GM21526 (cell line): ENCODE measurements at regions not wholly inside any gene's neighbourhood (a gene's known extent, or its start where the extent isn't known, plus 50 kb on each side); places are given as distances from the start of the nearest gene placed in this dataset.
"Not testable (repeated sequence)": the region's sequence is repeated elsewhere in the genome, so short reads cannot be mapped to it uniquely, and the experiment has no call there.

Experiments used
- ATAC-seq: cut with Tn5 transposase; IDR thresholded peaks from one replicate; pipeline ENCODE4 v1.9.1; 2021; ENCODE audit warnings: moderate library complexity; ENCODE audit not compliant: unreplicated experiment, low FRiP score

DNA sequence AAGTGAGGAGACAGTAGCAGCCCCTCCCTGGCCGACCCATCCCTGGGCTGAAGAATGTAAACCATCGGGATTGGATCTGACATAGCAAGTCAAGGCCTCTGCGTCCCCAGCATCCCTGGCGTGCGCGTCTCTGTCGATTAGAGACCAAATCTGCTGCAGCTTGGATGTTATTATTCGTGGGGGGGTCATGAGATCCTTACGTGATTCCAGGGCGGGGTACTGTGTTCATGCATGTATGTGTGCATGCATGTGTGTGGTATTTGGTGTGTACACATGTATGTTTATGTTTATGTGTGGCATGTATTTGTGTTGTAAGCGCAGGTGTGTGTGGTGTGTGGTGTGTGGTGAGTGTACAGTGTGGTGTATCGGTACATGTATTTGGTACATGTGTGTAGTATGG lies 741.8 kb upstream of the SALL3 start:
- ATAC-seq = no peak

- no peak for ATAC-seq
Measured at GRCh38 chr18:78238404-78239089, 741.1 kb upstream of the SALL3 start.

DNA sequence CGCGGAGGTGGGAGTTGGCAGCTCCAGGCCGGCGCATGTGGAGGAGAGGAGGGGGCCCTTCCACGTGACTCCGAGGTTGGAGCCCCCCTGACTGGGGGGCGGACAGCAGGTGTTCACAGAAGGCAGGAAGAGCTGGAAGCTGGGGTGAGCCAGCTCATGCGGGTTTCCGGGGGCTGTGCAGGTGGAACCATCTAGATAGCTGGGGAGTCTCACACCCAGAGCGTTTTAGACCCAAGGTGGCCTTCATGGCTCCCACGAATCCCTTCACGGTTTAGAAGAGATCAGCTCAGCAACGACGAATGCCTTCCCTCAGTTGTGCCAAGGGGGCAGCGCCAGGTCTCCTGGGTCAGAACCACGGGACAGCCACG lies 740.5 kb upstream of the SALL3 start:
- no peak for ATAC-seq

GRCh38 chr18:78240101-78240500 lies 739.5 kb upstream of the SALL3 start:
- no peak for ATAC-seq

- ATAC-seq = no peak
Measured at GRCh38 chr18:78240627-78241252, 738.9 kb upstream of the SALL3 start.

- no peak for ATAC-seq
Measured at GRCh38 chr18:78241535-78242253, 737.9 kb upstream of the SALL3 start.

GRCh38 chr18:78242254-78242643 lies 737.4 kb upstream of the SALL3 start:
- no peak for ATAC-seq

- no peak for ATAC-seq
Measured at GRCh38 chr18:78242806-78243205, 736.8 kb upstream of the SALL3 start.

DNA sequence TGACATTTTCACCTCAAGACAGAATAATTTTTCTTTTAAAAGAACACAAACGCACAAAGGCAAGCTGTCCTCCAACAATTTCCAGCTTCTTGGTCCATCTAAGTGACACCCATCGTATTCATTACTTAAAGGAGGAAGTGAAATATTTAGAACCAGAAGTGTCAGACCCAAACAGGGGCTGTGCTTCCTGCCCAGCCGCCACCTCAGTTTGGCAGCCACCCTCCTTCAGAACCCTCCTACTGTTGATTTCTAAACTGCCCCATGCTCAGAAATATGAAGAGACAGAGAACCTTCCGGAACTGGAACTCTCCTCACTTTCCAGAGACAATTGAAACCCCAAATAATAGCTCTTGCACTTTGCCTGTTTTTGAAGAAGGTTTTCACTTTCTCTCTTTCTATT lies 734.8 kb upstream of the SALL3 start:
- ATAC-seq = no peak

- ATAC-seq = no peak
Measured at GRCh38 chr18:78245451-78245850, 734.2 kb upstream of the SALL3 start.

- no peak for ATAC-seq
Measured at GRCh38 chr18:78246050-78246449, 733.6 kb upstream of the SALL3 start.

- no peak for ATAC-seq
Measured at GRCh38 chr18:78246588-78246987, 733.0 kb upstream of the SALL3 start.

- no peak for ATAC-seq
Measured at GRCh38 chr18:78247615-78248289, 731.9 kb upstream of the SALL3 start.

- ATAC-seq = no peak
Measured at GRCh38 chr18:78255013-78255412, 724.6 kb upstream of the SALL3 start.

- no peak for ATAC-seq
Measured at GRCh38 chr18:78268226-78268988, 711.2 kb upstream of the SALL3 start.

DNA sequence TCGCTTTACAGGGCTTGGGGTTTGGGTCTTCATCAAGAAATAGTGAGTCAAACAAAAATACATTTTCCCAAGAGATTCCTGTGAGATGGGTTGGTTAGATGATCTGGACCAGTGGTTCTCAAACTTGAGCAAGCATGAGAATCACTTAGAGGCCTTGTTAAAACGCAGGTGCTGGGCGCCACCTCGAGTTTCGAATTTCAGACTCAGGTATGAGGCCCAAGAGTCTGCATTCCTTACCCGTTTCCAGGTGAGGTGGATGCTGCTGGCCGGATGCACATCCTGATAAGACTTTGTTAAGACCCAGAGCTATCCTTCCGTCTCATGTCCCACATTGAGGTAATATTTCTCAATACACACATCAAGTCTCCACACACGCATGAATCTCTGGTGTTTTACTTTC lies 707.8 kb upstream of the SALL3 start:
- no peak for ATAC-seq

DNA sequence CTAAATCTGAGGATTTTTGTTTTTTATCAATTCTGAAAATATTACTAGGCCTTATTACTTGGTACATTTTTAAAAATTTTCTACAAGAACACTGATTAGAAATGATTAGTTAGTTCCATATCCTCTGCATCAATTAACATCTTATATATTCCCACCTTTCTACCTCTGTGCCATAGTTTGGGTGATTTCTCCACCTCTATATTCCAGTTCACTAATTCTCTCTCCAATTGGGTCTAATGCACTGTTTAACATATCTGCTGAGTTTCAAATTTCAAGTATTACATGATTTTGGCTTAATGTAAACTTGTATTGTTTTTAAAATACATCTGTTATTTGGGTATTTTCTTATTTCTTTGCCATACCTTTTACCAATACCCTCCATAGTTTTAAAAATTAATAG lies 705.7 kb upstream of the SALL3 start:
- no peak for ATAC-seq

DNA sequence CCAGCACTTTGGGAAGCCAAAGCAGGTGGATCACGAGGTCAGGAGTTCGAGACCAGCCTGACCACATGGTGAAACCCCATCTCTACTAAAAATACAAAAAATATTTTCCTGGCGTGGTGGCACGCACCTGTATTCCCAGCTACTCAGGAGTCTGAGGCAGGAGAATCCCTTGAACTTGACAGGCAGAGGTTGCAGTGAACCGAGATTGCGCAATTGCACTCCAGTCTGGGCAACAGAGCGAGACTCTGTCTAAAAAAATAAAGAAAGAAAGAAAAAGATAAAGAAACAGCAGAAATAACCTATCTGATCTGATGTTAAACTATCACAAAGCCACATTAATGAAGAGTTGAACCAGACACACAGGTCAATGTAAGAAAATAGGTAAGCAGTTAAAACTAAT lies 696.2 kb upstream of the SALL3 start:
- not testable (repeated sequence) for ATAC-seq

DNA sequence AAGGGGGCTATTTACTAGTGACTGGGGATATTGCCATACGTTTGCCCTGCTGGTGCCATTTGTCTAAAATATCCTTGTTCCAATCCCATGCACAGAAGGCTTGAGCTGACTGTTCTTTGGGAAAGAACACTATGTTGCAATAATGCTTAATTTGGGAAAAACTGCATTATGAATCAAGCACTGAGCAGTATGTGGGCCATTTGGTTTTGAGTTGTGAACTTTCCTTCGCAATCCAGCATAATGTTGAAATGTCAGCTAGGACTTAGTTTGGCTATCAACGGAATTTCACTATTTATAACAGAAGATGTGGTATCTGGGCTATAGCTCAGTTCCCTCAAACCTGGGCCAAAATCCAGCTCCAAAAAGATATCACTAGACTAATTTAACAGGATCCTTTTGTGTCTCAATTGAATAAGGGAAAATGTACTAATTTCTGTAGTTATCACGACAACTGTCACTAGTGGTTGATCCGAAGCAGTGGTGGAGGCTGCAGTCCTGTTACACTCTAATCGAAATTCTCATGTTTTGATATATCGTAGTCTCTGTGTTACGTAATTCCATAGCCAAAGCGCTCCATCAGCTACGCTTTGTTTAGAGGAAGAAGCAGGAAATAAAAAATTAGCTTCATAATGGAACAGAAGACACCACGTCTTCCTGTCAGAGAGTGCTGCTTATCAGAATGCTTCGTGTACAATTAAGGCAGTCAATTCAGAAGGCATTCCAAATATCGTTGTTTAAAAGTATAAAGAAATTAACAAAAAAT lies 686.8 kb upstream of the SALL3 start:
- no peak for ATAC-seq

DNA sequence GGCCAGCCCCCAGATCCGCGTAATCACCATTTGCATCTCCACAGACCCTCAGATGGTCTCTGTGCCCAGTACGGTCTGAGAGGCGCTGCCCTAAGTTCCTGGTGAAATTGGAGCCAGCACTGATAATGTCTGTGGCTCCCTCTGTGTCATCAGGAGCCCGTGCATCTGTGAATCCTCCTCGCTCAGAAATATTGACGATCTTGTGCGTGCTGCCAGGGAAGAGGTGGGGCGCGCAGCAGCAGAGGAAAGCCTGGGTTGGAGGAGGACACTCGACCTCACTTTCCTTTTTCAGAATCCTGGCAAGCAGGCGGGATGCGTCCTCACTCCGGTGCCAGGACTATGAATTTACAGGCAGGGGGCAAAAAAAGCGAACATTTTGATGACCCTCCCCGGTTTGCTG lies 686.1 kb upstream of the SALL3 start:
- no peak for ATAC-seq
